Skeletal muscle satellite cell (primary cell): ENCODE measurements at regions not wholly inside any gene's neighbourhood (a gene's known extent, or its start where the extent isn't known, plus 50 kb on each side); places are given as distances from the start of the nearest gene placed in this dataset.

Experiments used
- H3K27me3 ChIP-seq: 2 replicates; pipeline ENCODE4 v1.7.0; 2013; ENCODE audit warnings: low read length; ENCODE audit not compliant: control insufficient read depth, insufficient read depth
- H3K36me3 ChIP-seq: 2 replicates; pipeline ENCODE4 v1.7.0; 2013; ENCODE audit warnings: mild to moderate bottlenecking, control low read depth, low read length; ENCODE audit not compliant: insufficient read depth
- H3K4me1 ChIP-seq: 2 replicates; pipeline ENCODE4 v1.7.0; 2013; ENCODE audit warnings: low read length; ENCODE audit not compliant: control insufficient read depth, insufficient read depth
- H3K4me2 ChIP-seq: 2 replicates; pipeline ENCODE4 v1.7.0; 2013; ENCODE audit warnings: mild to moderate bottlenecking, low read length
- H3K4me3 ChIP-seq: 2 replicates; pipeline ENCODE4 v1.7.0; 2013; ENCODE audit warnings: low read length
- H3K9ac ChIP-seq: 2 replicates; pipeline ENCODE4 v1.7.0; 2013; ENCODE audit warnings: mild to moderate bottlenecking, low read depth, low read length, moderate library complexity
- H3K9me3 ChIP-seq: replicated peaks from 2 replicates; pipeline ENCODE4 v1.7.0; 2013; ENCODE audit warnings: mild to moderate bottlenecking, control low read depth, low read length

DNA sequence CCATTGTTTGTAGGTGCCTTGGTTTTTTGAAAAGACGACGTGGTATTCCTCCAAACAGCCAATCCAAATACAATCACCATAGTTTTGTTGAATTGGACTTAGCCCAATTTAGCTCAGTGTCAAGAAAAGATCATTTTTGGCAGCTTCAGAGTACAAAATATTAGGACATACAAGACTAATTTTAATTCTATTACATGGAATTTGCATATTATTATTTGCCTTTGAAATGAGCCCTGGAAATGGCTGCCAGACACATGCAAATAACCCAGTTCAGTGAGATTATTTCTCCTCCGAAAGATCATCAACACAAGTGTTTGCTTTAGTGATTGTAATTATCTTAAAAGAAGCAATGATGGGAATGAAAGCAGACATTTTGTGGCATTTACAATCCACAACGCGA, 89.3 kb downstream of the PLK2 start:
- H3K4me2 ChIP-seq, result no peak overlapping the region
- H3K27me3 ChIP-seq, result no peaks in the 10 kb centered on the region
- H3K36me3 ChIP-seq, result no peaks in the 10 kb centered on the region
- H3K4me1 ChIP-seq, result no peaks in the 10 kb centered on the region
- no peak overlapping the region for H3K4me3 ChIP-seq
- H3K9me3 ChIP-seq, result no peaks in the 10 kb centered on the region
- no peak overlapping the region for H3K9ac ChIP-seq

DNA sequence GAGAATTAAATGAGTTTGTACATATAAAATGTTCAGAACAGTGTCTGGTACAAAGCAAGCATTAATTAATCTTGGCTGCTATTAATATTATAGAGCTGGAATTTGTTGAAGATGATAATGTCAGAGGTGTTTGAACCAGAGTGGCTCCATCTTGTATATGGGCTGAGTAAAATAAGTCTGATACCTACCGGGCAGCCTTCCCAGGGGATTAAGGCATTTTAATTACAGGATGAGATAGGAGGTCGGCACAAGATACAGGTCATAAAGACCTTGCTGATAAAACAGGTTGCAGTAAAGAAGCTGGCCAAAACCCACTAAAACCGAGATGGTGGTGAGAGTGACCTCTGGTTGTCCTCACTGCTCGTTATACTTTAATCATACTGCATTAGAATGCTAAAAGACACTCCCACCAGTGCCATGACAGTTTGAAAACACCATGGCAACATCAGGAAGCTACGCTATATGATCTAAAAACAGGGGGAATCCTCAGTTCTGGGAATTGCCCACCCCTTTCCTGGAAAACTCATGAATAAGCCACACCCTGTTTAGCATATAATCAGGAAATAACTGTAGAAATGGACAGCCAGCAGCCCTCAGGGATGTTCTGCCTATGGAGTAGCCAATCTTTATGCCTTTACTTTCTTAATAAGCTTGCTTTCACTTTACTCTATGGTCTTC, 90.2 kb downstream of the PLK2 start:
- H3K4me2 ChIP-seq, result no peak overlapping the region
- H3K4me3 ChIP-seq, result no peak overlapping the region
- H3K4me1 ChIP-seq, result no peaks in the 10 kb centered on the region
- H3K27me3 ChIP-seq, result no peaks in the 10 kb centered on the region
- H3K9me3 ChIP-seq, result no peaks in the 10 kb centered on the region
- H3K9ac ChIP-seq, result no peak overlapping the region
- H3K36me3 ChIP-seq, result no peaks in the 10 kb centered on the region

DNA sequence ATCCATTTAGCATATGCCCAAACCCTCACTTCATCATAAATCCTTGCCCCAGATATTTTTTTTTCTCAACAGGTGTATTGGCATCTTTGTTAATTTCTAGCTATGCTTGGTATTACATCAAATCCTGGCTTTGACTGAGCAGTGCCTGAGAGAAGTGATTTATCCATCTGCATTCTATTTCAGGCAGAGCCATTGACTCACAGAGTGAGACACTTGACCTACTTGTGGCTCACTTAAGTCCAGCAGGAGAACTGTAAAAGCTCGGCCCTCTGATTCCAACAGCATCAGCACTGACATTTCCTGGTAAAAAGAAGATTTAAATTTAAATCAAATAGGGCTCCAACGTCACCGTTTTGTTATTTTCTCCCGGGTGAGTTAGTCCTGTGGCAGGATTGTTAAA, 93.4 kb downstream of the PLK2 start:
- Histone ChIP-seq H3K4me3 (no peak overlapping the region), H3K9ac (no peak overlapping the region), H3K9me3 (no peaks in the 10 kb centered on the region), H3K4me2 (no peak overlapping the region), H3K27me3 (no peaks in the 10 kb centered on the region), H3K4me1 (no peaks in the 10 kb centered on the region), H3K36me3 (no peaks in the 10 kb centered on the region)

DNA sequence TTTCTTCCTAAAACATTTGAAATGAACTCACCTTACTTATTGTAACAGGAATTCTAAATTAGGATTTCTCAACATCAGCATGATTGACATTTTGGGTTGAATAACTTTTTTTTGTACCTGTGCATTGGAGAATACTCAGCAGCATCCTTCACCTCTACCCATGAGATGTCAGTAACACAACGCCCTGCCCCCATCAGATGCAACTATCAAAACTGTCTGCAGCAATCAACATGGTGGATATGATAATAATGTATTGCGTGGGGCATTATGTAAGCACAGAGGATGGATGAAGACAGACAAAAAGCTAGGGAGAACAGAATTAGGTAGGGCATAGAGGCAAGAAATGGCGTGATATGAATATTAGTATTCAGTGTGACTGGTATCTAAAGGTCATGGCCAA, 94.1 kb downstream of the PLK2 start:
- H3K4me1 ChIP-seq, result no peaks in the 10 kb centered on the region
- H3K36me3 ChIP-seq, result no peaks in the 10 kb centered on the region
- no peak overlapping the region for H3K4me2 ChIP-seq
- no peaks in the 10 kb centered on the region for H3K27me3 ChIP-seq
- H3K4me3 ChIP-seq, result no peak overlapping the region
- no peak overlapping the region for H3K9ac ChIP-seq
- H3K9me3 ChIP-seq, result no peaks in the 10 kb centered on the region

- H3K4me1 ChIP-seq, result no peaks in the 10 kb centered on the region
- no peak overlapping the region for H3K4me3 ChIP-seq
- H3K9me3 ChIP-seq, result no peaks in the 10 kb centered on the region
- no peak overlapping the region for H3K9ac ChIP-seq
- no peak overlapping the region for H3K4me2 ChIP-seq
- H3K36me3 ChIP-seq, result no peaks in the 10 kb centered on the region
- no peaks in the 10 kb centered on the region for H3K27me3 ChIP-seq
Measured at GRCh38 chr5:58363461-58364249, 96.2 kb downstream of the PLK2 start.

DNA sequence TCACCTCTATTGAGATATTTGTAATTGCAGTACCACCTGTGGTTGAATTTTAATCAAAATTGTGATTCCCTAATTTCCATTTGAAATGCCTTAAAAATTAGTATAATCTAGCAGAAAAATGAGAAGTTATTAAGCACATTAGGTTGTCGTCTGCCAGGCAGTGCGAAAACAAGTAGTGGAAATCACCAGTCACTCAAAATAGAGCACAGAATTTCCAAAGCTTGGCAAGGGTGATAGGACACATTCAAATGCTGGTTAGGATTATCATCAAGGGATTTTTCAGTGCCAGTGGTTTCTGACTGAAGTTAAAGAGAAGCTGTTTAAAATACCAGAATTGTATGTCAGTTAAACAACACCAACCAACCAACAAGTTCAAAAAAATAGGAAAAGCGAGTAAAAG, 97.8 kb downstream of the PLK2 start:
- no peak overlapping the region for H3K4me2 ChIP-seq
- no peaks in the 10 kb centered on the region for H3K4me1 ChIP-seq
- H3K9ac ChIP-seq, result no peak overlapping the region
- H3K4me3 ChIP-seq, result no peak overlapping the region
- H3K27me3 ChIP-seq, result no peaks in the 10 kb centered on the region
- no peaks in the 10 kb centered on the region for H3K9me3 ChIP-seq
- no peaks in the 10 kb centered on the region for H3K36me3 ChIP-seq

DNA sequence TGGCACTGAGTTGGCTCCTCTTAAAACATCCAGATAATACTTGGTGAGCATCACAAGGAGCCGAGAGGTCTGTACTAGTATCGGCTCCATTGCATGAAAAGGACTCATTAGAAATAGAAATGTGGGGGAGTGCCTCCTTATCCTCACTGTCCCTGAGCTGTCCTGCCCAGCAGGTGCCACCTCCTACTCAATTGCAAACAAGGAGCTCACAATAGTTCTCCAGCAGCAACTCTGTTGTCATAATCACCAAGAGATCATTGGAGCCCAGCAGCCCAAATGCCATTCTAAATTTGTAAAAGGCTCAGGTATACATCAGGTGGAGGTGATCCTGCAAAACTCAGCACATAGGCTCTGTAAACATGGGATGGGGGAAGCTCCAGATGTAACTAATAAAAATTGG, 99.1 kb downstream of the PLK2 start:
- no peak overlapping the region for H3K4me2 ChIP-seq
- no peak overlapping the region for H3K9ac ChIP-seq
- H3K36me3 ChIP-seq, result no peaks in the 10 kb centered on the region

DNA sequence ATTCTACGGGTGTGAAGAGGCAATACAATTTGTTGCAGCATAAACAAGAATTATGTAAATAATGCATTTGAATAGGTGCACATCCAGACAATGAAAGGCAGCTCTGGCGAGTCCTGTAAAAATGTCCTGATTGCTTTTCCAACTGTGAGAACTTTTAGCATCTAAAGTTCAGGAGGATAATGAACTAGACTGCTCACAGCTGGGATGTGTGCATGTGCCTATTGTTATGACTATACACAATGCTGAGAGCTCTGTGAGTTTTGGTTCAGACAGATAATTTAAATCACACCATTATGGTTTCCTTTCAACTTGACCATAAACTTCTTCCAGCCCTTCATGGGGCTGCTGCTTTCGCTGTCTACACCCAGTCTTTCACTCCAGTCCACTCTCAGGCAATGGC, 99.9 kb downstream of the PLK2 start:
- Histone ChIP-seq H3K4me3 (no peak overlapping the region), H3K4me1 (no peaks in the 10 kb centered on the region), H3K27me3 (no peaks in the 10 kb centered on the region), H3K9ac (no peak overlapping the region), H3K4me2 (no peak overlapping the region), H3K9me3 (no peaks in the 10 kb centered on the region), H3K36me3 (no peaks in the 10 kb centered on the region)

More for the DNA sequence above, 99.1 kb downstream of the PLK2 start:
- H3K4me1 ChIP-seq, result no peaks in the 10 kb centered on the region
- H3K9me3 ChIP-seq, result no peaks in the 10 kb centered on the region
- H3K4me3 ChIP-seq, result no peak overlapping the region
- H3K27me3 ChIP-seq, result no peaks in the 10 kb centered on the region

GRCh38 chr5:58358501-58359178, 101.2 kb downstream of the PLK2 start:
- no peak overlapping the region for H3K4me2 ChIP-seq
- no peaks in the 10 kb centered on the region for H3K27me3 ChIP-seq
- no peak overlapping the region for H3K9ac ChIP-seq
- H3K36me3 ChIP-seq, result no peaks in the 10 kb centered on the region
- no peak overlapping the region for H3K4me3 ChIP-seq
- no peaks in the 10 kb centered on the region for H3K4me1 ChIP-seq
- no peaks in the 10 kb centered on the region for H3K9me3 ChIP-seq

DNA sequence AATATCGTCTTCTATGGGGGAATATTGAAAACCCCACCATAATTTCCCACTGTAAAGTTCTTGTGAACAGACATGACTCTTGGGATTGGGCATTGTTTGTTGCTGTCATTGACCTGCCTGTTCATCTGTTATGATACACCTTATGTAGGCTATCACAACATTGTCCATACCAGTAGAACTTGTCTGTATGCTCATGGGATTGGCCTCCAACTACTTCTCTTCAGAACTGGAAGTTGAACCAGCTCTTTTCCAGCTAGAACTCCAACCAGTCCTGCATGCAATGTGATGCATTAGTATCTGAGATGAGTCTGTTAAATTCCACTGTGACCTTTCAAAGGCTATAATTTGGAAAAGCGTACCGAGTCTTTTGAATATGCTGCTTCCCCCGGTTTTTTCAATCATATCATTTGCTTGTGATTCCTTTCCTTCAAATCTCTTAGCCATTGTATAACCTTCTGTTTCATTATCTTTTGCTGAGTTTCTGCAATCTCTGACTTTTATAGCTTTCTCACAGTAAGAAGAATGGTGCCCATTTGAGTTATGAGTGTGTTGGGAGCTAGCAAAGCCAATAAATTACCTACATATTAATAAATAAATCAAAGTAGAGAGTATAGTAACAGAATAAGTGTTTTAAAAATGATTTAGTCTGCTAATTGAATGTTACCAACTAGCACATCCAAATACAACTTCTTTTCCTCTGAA, 101.9 kb downstream of the PLK2 start:
- Histone ChIP-seq H3K9me3 (no peaks in the 10 kb centered on the region), H3K4me2 (no peak overlapping the region), H3K4me3 (no peak overlapping the region), H3K4me1 (no peaks in the 10 kb centered on the region), H3K27me3 (no peaks in the 10 kb centered on the region), H3K9ac (no peak overlapping the region), H3K36me3 (no peaks in the 10 kb centered on the region)

DNA sequence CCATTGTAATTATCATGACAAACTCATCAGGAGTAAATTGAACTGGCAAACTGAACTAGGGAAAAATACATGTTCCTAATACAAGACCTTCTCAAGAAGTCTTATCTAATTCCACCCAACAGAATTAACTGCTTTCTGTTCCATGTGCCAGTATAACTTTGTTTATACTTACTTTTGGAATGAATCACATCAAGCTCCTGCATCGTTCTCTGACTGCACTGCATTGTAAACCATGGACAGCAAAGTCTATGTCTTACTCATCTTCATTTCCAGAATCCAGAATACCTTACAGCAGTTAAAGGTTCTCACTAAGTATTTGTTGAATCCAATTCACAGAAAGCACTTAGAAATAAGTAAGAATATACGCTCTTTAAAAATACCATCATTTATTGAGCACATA, 102.8 kb downstream of the PLK2 start:
- H3K9me3 ChIP-seq, result no peaks in the 10 kb centered on the region
- H3K9ac ChIP-seq, result no peak overlapping the region
- no peak overlapping the region for H3K4me3 ChIP-seq
- no peaks in the 10 kb centered on the region for H3K36me3 ChIP-seq
- H3K4me2 ChIP-seq, result no peak overlapping the region
- H3K4me1 ChIP-seq, result no peaks in the 10 kb centered on the region
- H3K27me3 ChIP-seq, result no peaks in the 10 kb centered on the region
